Gastroesophageal sphincter (tissue), 4 donors: ENCODE measurements at regions not wholly inside any gene's neighbourhood (a gene's known extent, or its start where the extent isn't known, plus 50 kb on each side); places are given as distances from the start of the nearest gene placed in this dataset.
"Not testable (repeated sequence)": the region's sequence is repeated elsewhere in the genome, so short reads cannot be mapped to it uniquely, and the experiment has no call there.

Experiments used
- ATAC-seq: fragments of 150-250 bp; one replicate; pipeline ENCODE4 v1.9.1; 2016; ENCODE audit warnings: mild to moderate bottlenecking, moderate library complexity
- H3K27ac ChIP-seq, 4 donors: fragments of 200-600 bp; sonication (generic) in 3 of 4; 1 replicate in 3 of 4; 2 replicates in 1 of 4; pipeline ENCODE4 v1.5.1; 2016 to 2019
- H3K27me3 ChIP-seq: fragments of 200-600 bp; sonication (generic); one replicate; pipeline ENCODE4 v1.5.1; 2019
- H3K36me3 ChIP-seq, 2 donors: fragments of 200-600 bp; sonication (generic); one replicate each; pipeline ENCODE4 v1.5.1; 2019; ENCODE audit warnings: control low read depth in 1 of 2
- H3K4me1 ChIP-seq, 3 donors: fragments of 200-600 bp; sonication (generic); 1 replicate in 2 of 3; 2 replicates in 1 of 3; pipeline ENCODE4 v1.5.1; 2016 to 2019; ENCODE audit warnings: control low read depth in 2 of 3
- H3K4me3 ChIP-seq, 2 donors: fragments of 200-600 bp; sonication (generic); one replicate each; pipeline ENCODE4 v1.5.1; 2019; ENCODE audit warnings: mild to moderate bottlenecking in 1 of 2, moderate library complexity in 1 of 2
- H3K9me3 ChIP-seq, 3 donors: fragments of 200-600 bp; sonication (generic); one replicate each; pipeline ENCODE4 v1.5.1; 2017 to 2019; ENCODE audit warnings: control low read depth in 2 of 3
- EP300 ChIP-seq: sonication (generic); formaldehyde crosslinking; IDR thresholded peaks from one replicate; pipeline ENCODE4 v1.6.1; 2017; ENCODE audit warnings: antibody characterized with exemption, mild to moderate bottlenecking
- POLR2A ChIP-seq, 2 donors: fragments of 450-650 bp; IDR thresholded peaks; one replicate each; pipeline ENCODE4 v1.6.1; 2017; ENCODE audit warnings: antibody characterized with exemption in 2 of 2, mild to moderate bottlenecking in 2 of 2, moderate library complexity in 1 of 2
- POLR2AphosphoS5 ChIP-seq: sonication (generic); formaldehyde crosslinking; IDR thresholded peaks from one replicate; pipeline ENCODE4 v1.6.1; 2017; ENCODE audit warnings: antibody characterized with exemption
- WGBS, 2 donors: methylation state at CpG; one replicate each; pipeline ENCODE4 v1.1.5; 2018; ENCODE audit warnings: low coverage in 1 of 2; 5-methylcytosine and 5-hydroxymethylcytosine counted together
- TF ChIP-seq, protein P1 (sequence below), 4 experiments: fragments of 200-600 bp in 2 of 4; fragments of 450-650 bp in 2 of 4; sonication (generic) in 1 of 4; IDR thresholded peaks; one replicate each; pipeline ENCODE4 v1.5.1; 2017 to 2019; ENCODE audit warnings: antibody characterized with exemption in 4 of 4, mild to moderate bottlenecking in 2 of 4, moderate library complexity in 2 of 4

DNA sequence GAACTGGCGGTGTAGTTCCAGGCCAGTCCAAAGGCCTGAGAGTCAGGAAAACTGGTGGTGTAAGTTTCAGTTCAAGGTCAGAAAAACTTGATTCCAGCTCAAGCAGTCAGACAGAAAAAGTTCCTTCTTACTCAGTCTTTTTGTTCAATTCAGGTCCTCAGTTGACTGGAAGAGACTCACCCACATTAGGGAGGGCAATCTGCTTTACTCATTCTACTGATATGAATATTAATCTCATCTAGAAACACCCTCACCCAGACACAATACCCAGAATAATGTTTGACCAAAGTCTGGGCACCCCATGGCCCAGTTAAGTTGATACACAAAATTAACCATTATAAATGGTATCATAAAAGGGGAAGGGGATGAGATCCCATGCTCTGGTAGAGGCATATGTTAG is 50.1 kb upstream of the LTA4H start:
- no peak overlapping the region for H3K4me3 ChIP-seq
- H3K27me3 ChIP-seq, result no peaks in the 10 kb centered on the region
- H3K9me3 ChIP-seq, result no peaks in the 10 kb centered on the region
- no peak for TF ChIP-seq POLR2A (IDR thresholded peaks at IDR 0.05)
- TF ChIP-seq, protein P1, sequence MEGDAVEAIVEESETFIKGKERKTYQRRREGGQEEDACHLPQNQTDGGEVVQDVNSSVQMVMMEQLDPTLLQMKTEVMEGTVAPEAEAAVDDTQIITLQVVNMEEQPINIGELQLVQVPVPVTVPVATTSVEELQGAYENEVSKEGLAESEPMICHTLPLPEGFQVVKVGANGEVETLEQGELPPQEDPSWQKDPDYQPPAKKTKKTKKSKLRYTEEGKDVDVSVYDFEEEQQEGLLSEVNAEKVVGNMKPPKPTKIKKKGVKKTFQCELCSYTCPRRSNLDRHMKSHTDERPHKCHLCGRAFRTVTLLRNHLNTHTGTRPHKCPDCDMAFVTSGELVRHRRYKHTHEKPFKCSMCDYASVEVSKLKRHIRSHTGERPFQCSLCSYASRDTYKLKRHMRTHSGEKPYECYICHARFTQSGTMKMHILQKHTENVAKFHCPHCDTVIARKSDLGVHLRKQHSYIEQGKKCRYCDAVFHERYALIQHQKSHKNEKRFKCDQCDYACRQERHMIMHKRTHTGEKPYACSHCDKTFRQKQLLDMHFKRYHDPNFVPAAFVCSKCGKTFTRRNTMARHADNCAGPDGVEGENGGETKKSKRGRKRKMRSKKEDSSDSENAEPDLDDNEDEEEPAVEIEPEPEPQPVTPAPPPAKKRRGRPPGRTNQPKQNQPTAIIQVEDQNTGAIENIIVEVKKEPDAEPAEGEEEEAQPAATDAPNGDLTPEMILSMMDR (IDR thresholded peaks at IDR 0.05), result no peak
- WGBS, 2 donors, result 100% methylated on average over 1 of the region's 1 CpG
- H3K4me1 ChIP-seq, result no peaks in the 10 kb centered on the region
- H3K36me3 ChIP-seq, result no peaks in the 10 kb centered on the region
- H3K27ac ChIP-seq, result no peak overlapping the region
- no peak for ATAC-seq

DNA sequence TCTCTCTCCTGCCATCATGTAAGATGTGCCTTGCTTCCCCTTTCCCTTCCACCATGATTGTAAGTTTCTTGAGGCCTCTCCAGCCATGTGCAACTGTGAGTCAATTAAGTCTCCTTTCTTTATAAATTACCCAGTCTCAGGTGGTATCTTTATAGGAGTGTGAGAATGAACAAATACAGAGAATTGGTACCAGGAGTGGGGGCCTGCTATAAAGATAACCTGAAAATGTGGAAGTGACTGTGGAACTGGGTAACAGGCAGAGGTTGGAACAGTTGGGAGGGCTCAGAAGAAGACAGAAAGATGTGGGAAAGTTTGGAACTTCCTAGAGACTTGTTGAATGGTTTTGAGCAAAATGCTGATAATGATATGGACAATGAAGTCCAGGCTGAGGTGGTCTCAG is 50.8 kb upstream of the LTA4H start:
- H3K9me3 ChIP-seq, H3K4me1 ChIP-seq, H3K36me3 ChIP-seq, H3K4me3 ChIP-seq, H3K27me3 ChIP-seq, ATAC-seq, H3K27ac ChIP-seq: not testable (repeated sequence)

DNA sequence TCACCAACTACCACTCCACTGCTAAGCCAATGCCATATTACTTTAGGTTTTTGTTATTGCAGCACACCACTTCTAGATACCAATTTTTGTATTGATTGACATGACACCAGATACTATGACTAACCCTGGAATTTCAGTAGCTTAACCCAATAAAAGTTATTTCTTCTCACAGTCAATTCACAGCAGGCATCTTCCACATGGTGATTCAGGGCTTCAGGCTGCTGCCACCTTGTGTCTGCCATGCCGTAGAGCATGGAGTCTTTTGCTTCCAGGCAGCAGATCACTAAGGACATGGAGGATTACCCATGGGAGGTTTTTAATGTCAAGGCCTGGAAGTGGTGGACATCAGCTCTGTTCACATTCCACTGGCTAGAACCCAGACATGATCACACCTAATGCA is 56.4 kb upstream of the LTA4H start:
- Histone ChIP-seq H3K27ac (no peak overlapping the region), H3K9me3 (no peaks in the 10 kb centered on the region), H3K27me3 (no peaks in the 10 kb centered on the region), H3K4me3 (no peak overlapping the region), H3K4me1 (no peaks in the 10 kb centered on the region), H3K36me3 (no peaks in the 10 kb centered on the region)
- WGBS, 2 donors, result no CpG with 5 or more reads among the region's 1 CpG
- ATAC-seq, result no peak
- TF ChIP-seq POLR2AphosphoS5 (no peak), EP300 (no peak), POLR2A (IDR thresholded peaks at IDR 0.05) (no peak)
- TF ChIP-seq, protein P1 (IDR thresholded peaks at IDR 0.05), result no peak

DNA sequence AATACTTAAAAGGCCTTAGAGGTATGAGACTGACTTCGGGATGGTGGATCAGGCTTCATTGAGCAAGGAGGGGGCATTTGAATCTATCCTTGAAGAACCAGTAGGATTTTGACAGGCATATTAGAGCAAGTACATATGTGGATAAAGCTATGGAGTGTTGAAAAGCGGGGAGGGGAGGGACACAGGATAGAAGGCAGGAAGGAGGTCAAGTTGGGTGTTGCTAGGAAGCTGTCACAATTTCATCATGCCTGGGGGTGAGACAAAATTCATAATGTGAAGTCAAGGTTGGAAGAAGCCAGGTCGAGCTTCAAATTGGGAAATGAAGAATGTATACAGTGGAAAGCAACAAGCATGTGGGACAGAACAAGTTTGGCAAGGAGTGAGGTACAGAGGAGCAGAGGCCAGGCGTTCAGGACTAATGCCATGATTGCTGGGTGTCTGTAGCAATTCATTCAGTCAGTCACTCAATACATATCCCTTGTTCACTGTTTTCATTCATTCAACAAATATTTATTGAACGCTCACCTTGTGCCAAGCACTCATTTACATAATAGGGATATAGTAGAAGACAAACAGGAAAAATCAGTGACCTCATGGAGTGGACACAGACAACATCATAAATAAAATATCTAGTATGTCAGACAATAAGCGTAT is 58.3 kb upstream of the LTA4H start:
- no peak for ATAC-seq
- TF ChIP-seq POLR2A (IDR thresholded peaks at IDR 0.05) (no peak), POLR2AphosphoS5 (no peak), EP300 (no peak)
- TF ChIP-seq, protein P1 (IDR thresholded peaks at IDR 0.05), result no peak
- Histone ChIP-seq H3K27me3 (no peaks in the 10 kb centered on the region), H3K4me1 (no peaks in the 10 kb centered on the region), H3K4me3 (no peak overlapping the region), H3K36me3 (no peaks in the 10 kb centered on the region), H3K9me3 (no peaks in the 10 kb centered on the region), H3K27ac (no peak overlapping the region)
- WGBS, 2 donors, result 73 to 81% methylated on average over 4 to 6 of the region's 6 CpGs

DNA sequence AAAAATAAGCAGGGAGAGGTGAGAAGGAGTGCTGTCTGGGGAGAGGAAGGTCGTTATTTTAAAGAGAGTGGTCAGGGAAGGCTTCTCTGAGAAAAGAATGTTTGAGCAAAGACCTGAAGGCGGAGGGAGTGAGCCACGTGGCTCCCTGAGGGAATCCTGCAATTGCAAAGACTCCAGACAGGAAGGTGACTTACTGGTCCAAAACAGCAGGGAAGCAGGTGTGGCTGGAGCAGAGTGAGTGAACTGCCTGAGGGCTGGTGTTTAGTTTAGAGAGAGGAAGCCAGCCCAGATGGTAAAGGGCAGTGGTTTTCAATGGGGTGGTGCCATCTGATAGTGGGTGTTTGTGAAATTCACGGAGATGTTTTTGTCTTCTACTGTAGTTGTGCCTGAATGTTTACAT is 58.8 kb upstream of the LTA4H start:
- TF ChIP-seq POLR2AphosphoS5 (no peak), POLR2A (IDR thresholded peaks at IDR 0.05) (no peak), EP300 (no peak)
- TF ChIP-seq, protein P1 (IDR thresholded peaks at IDR 0.05), result no peak
- 46 to 50% methylated on average over 4 of the region's 4 CpGs for WGBS, 2 donors
- H3K36me3 ChIP-seq, result no peaks in the 10 kb centered on the region
- H3K27me3 ChIP-seq, result no peaks in the 10 kb centered on the region
- ATAC-seq, result no peak
- H3K9me3 ChIP-seq, result no peaks in the 10 kb centered on the region
- H3K4me3 ChIP-seq, result no peak overlapping the region
- no peaks in the 10 kb centered on the region for H3K4me1 ChIP-seq
- H3K27ac ChIP-seq, result no peak overlapping the region

DNA sequence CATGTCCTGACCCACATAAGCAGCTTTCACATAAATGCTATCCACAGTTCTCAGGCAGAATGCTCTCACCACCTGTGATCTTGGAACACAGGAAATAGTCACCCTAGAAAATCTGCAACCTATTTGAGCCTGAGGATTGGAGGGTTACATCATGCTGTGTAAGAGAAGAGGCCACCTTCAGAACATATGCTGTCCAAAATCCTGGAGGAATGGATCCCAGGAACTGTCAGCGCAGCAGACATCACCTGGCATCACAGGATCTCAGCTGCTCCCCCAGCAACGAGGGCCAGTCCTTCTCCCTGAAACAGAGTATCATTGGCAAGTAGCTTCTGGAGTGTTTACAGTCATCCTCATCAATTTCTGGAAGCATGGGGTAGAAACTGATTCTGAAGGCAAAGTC is 63.2 kb upstream of the LTA4H start:
- ATAC-seq, result no peak
- H3K36me3 ChIP-seq, result no peaks in the 10 kb centered on the region
- no peaks in the 10 kb centered on the region for H3K9me3 ChIP-seq

More for the DNA sequence above, 63.2 kb upstream of the LTA4H start:
- H3K4me3 ChIP-seq, result no peak overlapping the region
- H3K27me3 ChIP-seq, result no peaks in the 10 kb centered on the region
- H3K4me1 ChIP-seq, result no peaks in the 10 kb centered on the region
- 20% methylated on average over 1 of the region's 2 CpGs; no CpG with 5 or more reads in 1 of the 2 donors for WGBS, 2 donors
- H3K27ac ChIP-seq, result no peak overlapping the region
- TF ChIP-seq, protein P1 (IDR thresholded peaks at IDR 0.05), result no peak
- TF ChIP-seq POLR2A (IDR thresholded peaks at IDR 0.05), result no peak
- TF ChIP-seq EP300, result no peak
- TF ChIP-seq POLR2AphosphoS5, result no peak
